ENCODE measurements at regions not wholly inside any gene's neighbourhood (a gene's known extent, or its start where the extent isn't known, plus 50 kb on each side); places are given as distances from the start of the nearest gene placed in this dataset.

DNA sequence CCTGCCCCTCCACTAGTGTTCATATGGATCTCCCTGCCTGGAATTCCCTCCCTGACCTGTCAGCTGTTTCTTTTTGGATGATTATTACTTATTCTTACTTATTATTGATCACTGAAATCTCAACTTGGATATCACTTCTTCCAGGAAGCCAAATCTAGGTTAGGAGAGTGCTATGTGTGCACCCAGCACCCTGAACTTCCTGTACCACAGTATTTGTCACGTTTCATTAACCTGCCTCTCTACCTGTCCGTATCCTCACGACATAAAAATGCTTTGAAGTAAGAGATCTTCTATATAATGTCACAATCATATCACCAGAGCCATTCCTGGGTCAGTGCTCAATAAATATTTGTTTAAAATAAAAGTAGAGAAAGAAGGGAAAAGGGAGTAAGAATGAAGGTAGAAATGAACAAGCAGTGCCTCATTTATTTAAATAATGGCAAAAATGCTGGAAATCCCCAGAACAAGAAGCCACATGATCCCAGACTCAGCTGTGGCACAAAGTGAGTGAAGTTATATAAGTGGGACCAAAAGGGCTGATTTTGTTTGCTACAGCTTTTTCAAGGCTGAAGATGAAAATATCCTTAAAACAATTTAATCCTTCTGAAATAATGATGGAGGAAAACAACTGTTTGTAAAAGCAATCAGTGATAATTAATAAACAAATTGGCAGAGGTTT lies 88.0 kb upstream of the MANEA start:
- Histone ChIP-seq H3K36me3 (no peaks in the 10 kb centered on the region), H3F3A (ENCODE audit: low read depth) (no peaks in the 10 kb centered on the region), H3K4me3 (no peak overlapping the region), H3K9ac (no peak overlapping the region), H3K27ac (no peak overlapping the region), H3K4me2 (no peak overlapping the region), H4K20me1 (ENCODE audit: low read depth) (no peaks in the 10 kb centered on the region), H3K4me1 (no peaks in the 10 kb centered on the region), H3K9me3 (ENCODE audit: low read depth) (no peaks in the 10 kb centered on the region), H3K27me3 (no peaks in the 10 kb centered on the region), H2AFZ (replicated peaks) (no peak overlapping the region), H3K79me2 (ENCODE audit: low read depth) (no peaks in the 10 kb centered on the region)
- no peaks in the 10 kb centered on the region for H3K4me1 Mint-ChIP-seq
- no peak overlapping the region for H3K4me3 Mint-ChIP-seq
- H3K27me3 Mint-ChIP-seq (ENCODE audit: insufficient read depth, low read depth) = no peaks in the 10 kb centered on the region
- no peak for DNase-seq (ENCODE audit: low spot score)
- no peaks in the 10 kb centered on the region for H3K9me3 Mint-ChIP-seq
- H3K36me3 Mint-ChIP-seq = no peaks in the 10 kb centered on the region
- TF ChIP-seq EZH2phosphoT487 (IDR thresholded peaks at IDR 0.05) = no peak
- no peak for TF ChIP-seq EZH2 (IDR thresholded peaks at IDR 0.05)
- no peak for TF ChIP-seq CTCF (IDR thresholded peaks at IDR 0.05)
- H3K27ac Mint-ChIP-seq = no peak overlapping the region

DNA sequence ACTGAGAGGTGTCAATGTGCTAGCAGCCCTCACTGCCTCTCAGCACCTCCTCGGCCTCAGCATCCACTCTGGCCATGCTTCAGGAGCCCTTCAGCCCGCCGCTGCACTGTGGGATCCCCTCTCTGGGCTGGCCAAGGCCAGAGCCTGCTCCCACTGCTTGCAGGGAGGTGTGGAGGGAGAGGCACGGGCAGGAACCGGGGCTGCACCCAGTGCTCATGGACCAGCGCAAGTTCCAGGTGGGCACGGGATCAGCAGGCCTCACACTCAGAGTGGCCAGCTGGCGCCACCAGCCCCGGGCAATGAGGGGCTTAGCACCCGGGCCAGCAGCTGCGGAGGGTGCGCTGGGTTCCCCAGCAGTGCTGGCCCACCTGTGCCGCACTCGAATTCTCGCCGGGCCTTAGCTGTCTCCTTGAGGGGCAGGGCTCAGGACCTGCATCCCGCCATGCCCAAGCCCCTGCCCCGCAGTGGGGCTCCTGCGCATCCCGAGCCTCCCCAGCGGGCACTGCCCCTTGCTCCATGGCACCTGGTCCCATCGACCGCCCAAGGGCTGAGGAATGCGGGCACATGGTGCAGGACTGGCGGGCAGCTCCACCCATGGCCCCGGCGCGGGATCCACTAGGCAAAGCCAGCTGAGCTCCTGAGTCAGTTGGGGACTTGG lies 80.4 kb upstream of the MANEA start:
- Histone ChIP-seq H3K4me3 (no peak overlapping the region), H3F3A (ENCODE audit: low read depth) (no peaks in the 10 kb centered on the region)
- H3K9me3 Mint-ChIP-seq = peaks cover 7% of the 10 kb centered on the region

DNA sequence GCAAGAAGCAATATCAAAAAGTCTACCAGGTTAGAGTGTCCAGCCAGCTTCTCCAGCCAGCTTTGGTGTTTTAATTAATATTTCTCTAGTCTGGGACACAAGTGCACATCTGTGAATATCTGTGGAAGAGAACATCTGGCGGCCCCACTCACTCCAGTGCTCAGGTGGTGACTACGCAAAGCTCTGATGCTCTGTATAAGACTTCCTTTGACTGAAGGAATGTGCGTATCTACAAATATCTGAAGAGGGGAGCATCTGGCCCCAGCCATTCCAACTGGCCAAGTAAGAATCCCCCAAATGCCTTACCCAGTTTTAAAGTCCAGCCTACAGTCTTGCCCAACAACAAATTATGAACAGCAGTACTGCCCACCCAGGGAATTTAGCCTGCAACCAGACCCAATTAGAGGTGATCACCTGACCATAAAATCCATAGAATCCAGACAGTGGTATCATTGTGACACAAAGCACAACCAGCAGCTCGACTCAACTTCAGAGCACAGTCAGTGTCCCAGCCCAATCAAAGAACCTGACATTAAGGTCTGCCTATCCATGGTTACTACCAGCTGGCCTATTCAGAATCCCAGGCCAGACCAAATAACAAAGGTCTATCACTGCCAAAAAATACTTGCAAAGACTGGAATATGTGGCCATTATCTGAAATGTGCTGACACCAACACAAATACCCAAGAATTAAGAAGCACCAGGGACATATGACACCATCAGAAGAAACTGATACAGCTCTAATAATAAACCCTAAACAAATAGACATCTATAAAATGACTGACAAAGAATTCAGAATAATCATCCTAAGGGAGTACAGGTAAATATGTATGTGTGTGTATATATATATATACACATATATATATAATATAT lies 76.1 kb upstream of the MANEA start:
- Mint-ChIP-seq H3K27me3 (ENCODE audit: insufficient read depth, low read depth) (no peaks in the 10 kb centered on the region), H3K27ac (no peak overlapping the region), H3K9me3 (peaks cover 10% of the 10 kb centered on the region), H3K4me3 (no peak overlapping the region), H3K36me3 (no peaks in the 10 kb centered on the region), H3K4me1 (peaks cover 6% of the 10 kb centered on the region)
- H3K9me3 ChIP-seq (ENCODE audit: low read depth) = peaks cover 5% of the 10 kb centered on the region
- no peak overlapping the region for H3K4me3 ChIP-seq
- H2AFZ ChIP-seq (replicated peaks) = no peak overlapping the region
- no peak overlapping the region for H3K9ac ChIP-seq
- H3F3A ChIP-seq (ENCODE audit: low read depth) = peaks cover 6% of the 10 kb centered on the region
- H3K36me3 ChIP-seq = no peaks in the 10 kb centered on the region
- H3K79me2 ChIP-seq (ENCODE audit: low read depth) = no peaks in the 10 kb centered on the region
- no peak for DNase-seq (ENCODE audit: low spot score)
- no peak overlapping the region for H3K27ac ChIP-seq
- no peak for TF ChIP-seq EZH2 (IDR thresholded peaks at IDR 0.05)
- TF ChIP-seq CTCF (IDR thresholded peaks at IDR 0.05) = no peak
- no peak for TF ChIP-seq EZH2phosphoT487 (IDR thresholded peaks at IDR 0.05)
- H3K4me2 ChIP-seq = no peak overlapping the region
- H4K20me1 ChIP-seq (ENCODE audit: low read depth) = no peaks in the 10 kb centered on the region
- no peaks in the 10 kb centered on the region for H3K4me1 ChIP-seq
- H3K27me3 ChIP-seq = no peaks in the 10 kb centered on the region

More for the DNA sequence above, 80.4 kb upstream of the MANEA start:
- DNase-seq (ENCODE audit: low spot score) = no peak
- Mint-ChIP-seq H3K27me3 (ENCODE audit: insufficient read depth, low read depth) (no peaks in the 10 kb centered on the region), H3K4me3 (no peak overlapping the region), H3K27ac (no peak overlapping the region), H3K36me3 (no peaks in the 10 kb centered on the region), H3K4me1 (peaks cover 6% of the 10 kb centered on the region)
- TF ChIP-seq CTCF (IDR thresholded peaks at IDR 0.05) (no peak), EZH2 (IDR thresholded peaks at IDR 0.05) (no peak), EZH2phosphoT487 (IDR thresholded peaks at IDR 0.05) (no peak)
- Histone ChIP-seq H3K27me3 (no peaks in the 10 kb centered on the region), H4K20me1 (ENCODE audit: low read depth) (no peaks in the 10 kb centered on the region), H3K9ac (no peak overlapping the region), H2AFZ (replicated peaks) (no peak overlapping the region), H3K9me3 (ENCODE audit: low read depth) (no peaks in the 10 kb centered on the region), H3K27ac (no peak overlapping the region), H3K79me2 (ENCODE audit: low read depth) (no peaks in the 10 kb centered on the region), H3K36me3 (no peaks in the 10 kb centered on the region), H3K4me1 (no peaks in the 10 kb centered on the region), H3K4me2 (no peak overlapping the region)

Measured in neural progenitor cell (in vitro differentiated cells).